ENCODE measurements at regions not wholly inside any gene's neighbourhood (a gene's known extent, or its start where the extent isn't known, plus 50 kb on each side); places are given as distances from the start of the nearest gene placed in this dataset.

DNA sequence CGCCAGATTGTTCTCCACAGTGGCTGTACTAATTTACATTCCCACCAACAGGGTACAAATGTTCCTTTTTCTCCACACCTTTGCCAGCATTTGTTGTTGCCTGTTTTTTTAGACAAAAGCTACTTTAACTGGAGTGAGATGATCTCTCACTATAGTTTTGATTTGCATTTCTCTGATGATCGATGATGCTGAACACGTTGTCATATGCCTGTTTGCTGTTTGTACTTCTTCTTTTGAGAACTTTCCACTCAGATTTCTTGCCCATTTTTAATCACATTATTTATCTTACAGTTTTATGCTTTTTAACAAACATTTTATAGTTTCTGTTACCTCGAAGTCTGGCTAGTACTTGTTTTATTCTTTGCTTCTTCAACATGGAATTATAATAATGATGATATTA lies 643.7 kb upstream of the ALCAM start:
- no peak for DNase-seq

DNA sequence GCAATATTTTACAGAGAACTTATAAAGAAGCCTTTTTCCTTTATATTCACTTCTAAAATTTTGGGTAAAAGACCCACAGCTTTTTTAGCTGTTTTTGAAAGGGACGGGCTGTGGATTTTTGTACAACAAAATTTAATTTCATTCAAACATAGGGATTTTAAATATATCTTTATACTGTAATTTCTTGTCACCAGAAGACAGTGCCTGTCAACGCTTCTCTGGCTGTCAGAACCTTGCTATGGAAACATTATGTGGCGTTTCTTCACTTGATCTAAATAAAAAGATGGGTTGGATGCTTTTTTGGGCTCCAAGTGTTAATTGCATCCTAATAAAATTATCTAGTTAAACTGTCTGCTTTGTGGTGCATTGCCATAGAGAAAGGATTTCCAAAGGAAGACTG lies 635.6 kb upstream of the ALCAM start:
- DNase-seq = no peak

DNA sequence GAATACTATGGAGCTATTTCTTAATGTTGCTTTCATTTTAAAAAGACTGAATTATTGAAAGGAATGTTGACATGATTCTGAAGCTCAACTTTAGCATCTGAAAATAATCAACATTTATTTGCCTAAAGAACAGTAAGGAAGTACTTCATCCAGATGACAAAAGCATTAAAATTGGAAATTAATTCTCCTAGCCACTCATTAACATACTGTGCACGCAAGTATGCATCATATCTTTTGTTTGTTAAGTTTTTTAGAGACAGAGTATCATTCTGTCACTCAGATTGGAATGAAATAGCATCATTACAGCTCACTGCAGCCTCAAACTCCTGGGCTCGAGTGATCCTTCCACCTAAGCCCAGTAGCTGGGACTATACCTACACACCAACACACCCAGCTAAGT lies 632.1 kb upstream of the ALCAM start:
- no peak for DNase-seq

DNA sequence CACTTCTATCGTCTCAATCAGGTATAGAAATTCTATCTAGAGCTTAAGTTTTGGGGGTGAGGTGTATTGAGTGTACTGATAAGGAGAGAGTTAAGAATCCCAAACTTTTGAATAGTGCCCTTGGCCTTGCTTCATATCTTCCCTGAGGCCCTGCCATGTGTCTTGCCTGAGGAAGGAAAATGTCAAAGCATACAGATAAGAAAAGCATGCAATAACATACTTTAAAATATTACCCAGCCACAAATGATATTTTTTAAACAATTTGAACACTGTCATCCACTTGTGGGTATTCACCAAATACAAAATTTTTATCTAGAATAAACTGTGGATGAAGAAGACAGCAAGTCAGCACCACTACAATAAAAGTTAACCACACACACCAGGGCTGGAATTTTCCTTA lies 631.0 kb upstream of the ALCAM start:
- DNase-seq = no peak

DNA sequence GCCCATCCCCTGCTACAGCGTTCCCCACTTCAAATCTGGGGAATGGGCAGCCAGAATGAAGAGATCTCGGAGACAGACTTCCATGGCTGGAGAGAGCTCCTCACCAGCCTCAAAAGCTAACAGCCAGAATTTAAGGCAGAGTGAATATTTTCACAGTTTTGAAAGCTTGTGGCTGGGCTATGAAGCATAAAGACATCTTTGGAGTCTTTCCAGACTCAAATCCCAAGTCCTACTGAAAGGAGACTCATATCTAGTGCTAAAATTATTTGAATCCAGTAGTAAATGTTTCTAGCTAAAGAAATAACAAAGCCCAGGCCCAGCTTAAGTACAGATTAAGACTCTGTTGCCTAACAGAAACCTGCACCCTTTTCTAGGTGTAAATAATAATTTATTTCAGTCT lies 628.4 kb upstream of the ALCAM start:
- DNase-seq = no peak

DNA sequence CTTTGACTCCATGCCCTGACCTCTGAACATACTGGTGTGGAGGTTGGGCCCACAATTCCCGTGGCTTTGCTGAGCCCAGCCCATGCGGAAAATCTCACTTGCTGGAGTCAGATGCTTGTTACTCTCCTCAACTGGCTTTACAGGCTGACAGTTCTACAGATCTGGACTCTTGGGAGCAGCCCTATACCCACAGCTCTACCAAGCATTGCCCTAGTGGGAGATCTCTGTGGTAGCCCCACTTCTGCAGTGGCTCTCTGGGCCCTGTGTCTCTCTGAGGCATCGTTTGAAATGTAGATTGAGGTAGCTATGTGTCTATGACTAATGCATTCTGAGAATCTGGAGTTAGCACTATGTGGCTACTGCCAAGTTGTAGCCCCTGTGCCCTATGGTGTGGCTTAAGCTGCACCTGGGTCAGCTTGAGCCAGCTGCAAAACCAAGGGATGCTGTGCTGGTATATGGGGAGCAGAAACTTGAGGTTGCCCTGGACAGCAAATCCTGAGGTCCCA lies 625.8 kb upstream of the ALCAM start:
- no peak for DNase-seq

DNA sequence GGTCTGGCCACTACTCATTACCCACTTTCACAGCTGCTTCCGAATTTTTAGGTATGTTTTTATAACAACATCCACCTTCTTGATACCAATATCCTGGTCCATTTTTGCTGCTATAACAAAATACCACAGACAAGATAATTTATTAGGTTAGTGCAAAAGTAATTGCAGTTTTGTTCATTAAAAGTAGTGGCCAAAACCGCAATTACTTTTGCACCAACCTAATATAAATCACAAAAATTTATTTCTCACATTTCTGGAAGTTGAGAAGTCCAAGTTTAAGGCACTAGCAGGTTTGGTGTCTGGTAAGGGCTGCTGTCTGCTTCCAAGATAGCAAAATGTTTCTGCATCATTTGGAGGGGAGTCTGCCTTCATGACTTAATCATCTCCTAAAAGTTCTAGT lies 624.7 kb upstream of the ALCAM start:
- no peak for DNase-seq

DNA sequence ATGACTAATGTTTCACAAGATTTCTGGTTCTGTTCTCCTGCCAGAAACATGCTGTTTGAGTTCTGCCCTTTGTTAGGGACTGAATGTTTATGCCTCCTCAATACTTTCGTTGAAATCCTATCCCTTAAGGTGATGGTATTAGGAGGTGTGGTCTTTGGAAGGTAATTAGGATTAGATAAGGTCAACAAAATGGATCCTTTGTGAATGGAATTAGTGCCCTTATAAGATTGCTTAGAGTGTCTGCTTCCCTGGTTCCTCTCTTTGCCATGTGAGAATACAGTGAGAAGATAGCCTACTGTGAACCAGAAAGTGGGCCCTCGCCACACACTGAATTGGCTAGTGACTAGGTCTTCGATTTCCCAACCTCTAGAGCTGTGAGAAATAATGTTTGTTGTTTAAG lies 621.4 kb upstream of the ALCAM start:
- DNase-seq = no peak

DNA sequence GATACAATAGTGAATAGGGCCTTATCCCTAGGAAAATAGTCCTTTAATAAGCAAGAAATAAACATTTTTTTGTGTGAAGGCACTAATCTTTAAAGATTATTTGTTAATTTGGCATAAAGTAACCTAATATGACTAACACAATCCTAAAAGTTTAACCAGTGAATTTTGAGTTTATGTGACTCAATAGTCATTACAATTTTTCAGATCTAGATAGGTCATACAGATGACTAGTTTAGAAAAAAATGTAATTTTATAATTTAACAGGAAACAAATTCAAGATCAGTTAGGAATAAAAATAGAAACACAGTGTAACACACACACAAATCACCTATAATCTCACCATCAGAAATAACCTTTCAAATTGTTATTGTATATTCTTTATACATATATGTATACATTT lies 620.7 kb upstream of the ALCAM start:
- DNase-seq = no peak

DNA sequence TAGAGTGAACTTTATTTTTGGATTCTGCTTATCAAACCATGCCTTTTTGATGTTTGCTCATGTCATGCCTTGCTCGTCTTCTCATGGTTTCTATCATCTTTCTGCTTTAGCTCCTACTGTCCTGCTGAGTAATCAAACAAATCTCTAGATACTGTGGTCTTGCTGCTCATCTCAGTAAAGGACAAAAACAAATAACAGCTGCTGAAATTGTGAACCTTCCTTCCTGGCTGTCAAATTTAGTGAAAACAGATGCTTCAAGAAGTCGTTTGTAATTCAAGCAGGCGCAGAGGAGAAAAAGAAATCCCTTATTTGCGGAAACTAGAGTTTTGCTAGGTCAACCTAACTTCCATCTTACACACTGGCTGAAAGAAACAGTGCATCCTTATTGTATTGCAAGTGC lies 616.1 kb upstream of the ALCAM start:
- no peak for DNase-seq

DNA sequence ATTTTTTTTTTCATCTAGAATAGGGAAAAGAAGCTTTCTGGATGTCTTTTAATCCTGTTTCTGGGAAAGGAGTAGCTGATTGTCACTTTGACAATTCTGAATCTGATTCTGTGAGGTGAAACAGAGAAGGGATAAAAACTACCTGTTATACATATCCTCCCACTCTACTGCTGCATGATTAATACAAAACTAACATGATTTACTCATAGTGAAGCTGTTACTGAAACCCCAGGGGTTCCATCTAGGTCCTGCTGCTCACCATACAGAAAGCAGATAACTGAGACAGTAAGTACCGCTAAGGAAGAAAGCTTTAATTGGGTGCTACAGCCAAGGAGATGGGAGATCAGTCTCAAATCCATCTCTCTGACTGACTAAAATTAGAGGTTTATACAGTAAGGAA lies 610.9 kb upstream of the ALCAM start:
- no peak for DNase-seq

DNA sequence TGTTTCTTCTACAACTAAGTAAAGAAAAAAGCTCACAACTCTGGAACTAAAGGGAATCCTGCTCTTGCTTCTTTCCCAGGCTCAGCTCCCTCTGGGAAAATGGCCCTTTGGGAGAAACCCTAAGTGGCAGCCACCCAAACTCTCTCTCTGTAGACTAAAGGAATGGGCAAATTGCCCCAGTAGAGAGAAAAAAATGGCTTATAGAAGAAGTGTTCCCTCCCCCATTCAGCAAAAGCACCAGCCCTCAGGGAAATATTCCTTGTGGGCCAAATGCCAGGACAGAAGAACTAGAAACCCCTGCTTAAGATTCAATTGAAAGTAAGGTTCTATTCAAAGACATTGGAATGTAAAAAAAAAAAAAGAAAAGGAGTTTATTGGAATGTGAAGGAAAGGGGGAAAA lies 603.7 kb upstream of the ALCAM start:
- DNase-seq = no peak

DNA sequence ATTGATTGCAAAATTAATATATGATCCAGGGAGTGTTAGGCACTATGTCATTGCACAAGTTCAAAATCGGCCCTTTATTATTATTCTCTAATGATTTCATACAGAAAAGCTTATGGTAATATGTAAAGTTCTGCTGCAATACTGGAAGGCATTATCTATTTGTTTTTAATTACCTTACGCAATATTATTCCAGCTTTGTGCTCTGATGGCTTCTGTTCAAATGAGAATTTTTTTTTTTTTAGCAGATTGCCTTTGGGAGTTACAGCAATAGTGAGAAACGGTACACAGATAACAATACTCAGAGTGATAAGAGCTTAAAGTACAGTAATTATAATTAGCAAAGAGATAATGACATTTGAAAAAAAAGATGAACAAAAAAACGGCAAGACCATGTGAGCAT lies 602.2 kb upstream of the ALCAM start:
- no peak for DNase-seq

DNA sequence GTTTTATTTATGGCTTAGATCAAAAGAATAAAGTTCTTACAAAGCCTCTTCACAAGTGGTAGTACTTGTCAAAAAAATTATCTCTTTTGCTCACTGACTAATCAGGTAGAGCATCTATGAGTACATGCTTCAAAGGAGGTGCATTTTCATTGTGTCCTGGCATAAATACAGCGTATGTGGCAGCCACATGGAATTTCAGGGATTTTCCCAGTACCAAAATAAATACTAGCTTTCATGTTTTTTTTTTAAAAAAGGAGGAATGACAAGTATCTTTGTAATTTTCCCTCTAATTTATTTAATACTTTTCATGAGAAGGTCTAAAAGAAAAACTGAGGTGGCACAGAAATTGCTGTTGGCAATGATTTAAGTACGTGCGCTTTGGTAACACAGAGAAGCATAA lies 597.8 kb upstream of the ALCAM start:
- DNase-seq = no peak

DNA sequence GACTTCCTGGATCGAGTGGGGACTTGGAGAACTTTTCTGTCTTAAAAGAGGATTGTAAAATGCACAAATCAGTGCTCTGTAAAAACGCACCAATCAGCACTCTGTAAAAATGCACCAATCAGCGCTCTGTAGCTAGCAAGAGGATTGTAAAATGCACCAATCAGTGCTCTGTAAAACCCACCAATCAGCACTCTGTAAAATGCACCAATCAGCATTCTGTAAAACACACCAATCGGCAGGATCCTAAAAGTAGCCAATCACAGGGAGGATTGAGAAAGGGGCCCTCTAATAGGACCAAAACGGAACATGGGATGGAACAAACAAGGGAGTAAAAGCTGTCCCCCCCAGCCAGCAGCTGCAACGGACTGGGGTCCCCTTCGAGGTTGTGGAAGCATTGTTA lies 587.4 kb upstream of the ALCAM start:
- DNase-seq = no peak

DNA sequence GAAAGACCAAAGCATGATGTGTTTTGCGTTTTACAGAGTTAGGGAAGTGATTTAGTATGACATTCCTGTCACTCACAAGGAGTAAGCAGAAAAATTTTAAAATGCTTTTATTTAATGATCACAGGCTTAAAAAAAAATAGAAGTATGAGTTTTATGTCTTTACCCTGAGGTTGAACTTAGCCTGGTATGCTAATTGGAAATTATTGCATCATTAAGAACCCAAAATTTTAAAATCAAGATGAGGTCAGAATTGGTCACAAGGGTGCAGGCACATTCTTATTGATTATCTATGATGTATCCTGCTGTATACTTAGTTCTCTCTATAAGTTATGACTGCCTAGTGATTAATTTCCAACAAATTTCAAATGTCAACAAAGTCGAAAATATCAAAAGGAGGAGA lies 585.6 kb upstream of the ALCAM start:
- DNase-seq = no peak

DNA sequence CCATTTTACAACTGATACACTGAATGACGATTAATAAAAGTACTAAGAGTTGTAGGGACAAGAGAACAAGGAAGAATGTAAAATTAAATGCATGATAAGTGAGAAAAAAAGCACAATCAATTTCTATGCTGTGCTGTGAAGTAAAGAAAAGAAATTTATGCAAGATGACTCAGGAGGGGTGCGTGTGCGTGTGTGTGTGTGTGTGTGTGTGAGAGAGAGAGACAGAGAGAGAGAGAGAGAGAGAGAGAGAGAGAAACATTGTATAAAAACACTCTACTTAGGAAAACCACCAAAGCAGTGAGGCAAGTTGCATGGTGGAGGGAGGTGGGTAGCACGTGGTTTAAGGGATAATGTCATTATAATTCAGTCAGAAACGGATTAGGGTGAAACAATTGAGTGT lies 580.8 kb upstream of the ALCAM start:
- no peak for DNase-seq

DNA sequence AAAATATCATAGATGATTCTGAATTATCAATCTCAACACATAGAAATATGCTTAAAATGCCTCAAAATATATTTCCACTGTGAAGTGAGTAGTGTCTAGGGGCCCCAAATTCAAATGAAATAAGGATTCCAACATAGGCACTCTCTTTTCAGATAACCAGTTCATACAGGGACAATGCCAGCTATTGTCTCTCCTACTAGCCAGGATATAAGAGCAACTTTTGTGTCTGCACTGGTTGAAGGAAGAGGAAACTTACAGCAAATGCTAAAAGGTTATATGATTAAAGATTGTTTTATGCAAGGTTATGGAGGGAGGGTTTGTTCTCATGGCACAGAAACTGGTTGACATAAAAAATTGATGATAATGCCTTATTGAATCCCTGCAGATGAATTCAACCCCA lies 579.4 kb upstream of the ALCAM start:
- DNase-seq = no peak

DNA sequence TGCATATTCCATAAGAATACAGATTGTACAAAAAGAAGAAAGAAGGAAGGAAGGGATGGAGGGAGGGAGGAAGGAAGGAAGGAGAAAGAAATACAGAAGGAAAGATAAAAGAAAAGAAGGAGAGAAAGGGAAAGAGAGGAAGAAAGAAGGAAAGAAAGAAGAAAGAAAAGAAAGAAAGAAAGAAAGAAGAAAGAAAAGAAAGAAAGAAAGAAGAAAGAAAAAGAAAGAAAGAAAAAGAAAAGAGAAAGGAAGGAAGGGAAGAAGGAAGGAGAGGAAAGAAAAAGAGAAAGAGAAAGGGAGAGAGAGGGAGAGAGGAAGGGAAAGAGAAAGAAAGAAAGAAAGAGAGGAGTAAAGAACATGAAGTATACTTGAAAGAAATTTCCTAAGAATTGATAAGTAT lies 577.9 kb upstream of the ALCAM start:
- DNase-seq = no peak

DNA sequence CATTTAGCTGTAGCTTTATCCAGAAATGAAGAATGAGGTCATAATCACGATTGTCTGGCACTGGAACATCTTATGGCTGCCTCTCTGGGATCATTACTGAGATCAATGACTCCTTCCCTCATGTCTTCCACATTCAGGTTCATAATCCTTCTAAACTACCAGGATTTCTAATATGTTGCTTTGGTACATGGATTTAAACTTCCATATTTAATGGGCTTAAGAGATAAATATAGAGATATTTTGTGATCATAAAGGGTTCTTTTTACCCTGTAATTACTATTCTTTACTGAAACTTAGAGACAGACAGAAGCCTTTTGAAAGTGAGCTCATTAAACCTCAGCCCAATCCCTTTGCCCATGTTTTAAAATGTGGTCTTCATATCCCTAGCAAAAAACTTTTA lies 575.4 kb upstream of the ALCAM start:
- DNase-seq = no peak

DNA sequence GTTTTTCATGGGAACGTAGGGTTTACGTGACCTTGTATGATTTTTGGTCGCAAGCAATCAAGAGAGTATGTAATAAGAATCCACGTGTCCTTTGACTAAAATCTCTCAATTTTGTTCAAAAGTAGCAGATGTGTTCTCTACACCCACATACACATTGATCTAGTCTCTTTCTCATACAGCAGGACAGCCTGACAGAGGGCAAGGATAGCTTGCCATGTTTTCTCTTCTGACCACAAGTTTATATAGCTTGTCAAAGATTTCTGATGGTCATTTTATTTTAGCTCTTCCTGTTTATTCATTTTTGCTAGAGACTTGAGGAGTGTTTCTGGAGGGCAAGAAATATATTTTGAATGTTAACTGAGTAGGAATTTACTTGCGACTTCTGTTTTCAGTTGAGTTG lies 570.2 kb upstream of the ALCAM start:
- DNase-seq = no peak

DNA sequence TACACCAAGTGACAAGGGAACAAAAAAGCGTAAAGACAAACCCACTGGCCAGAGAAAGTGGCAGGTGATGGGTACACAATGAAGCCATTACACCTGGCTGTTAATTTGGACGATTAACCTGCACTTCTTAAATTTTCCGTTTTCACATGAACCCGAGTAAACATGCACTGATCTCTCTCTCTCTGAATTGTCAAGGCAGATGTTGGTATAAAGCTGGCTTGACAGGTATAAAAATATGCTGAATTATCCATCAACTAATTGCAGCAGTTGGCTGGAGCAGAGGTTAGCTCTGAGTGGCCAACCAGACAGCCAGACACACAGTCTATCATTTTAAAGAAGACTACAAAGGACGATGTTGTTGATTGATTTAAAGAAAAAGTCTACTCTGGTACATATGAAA lies 561.7 kb upstream of the ALCAM start:
- DNase-seq = no peak

DNA sequence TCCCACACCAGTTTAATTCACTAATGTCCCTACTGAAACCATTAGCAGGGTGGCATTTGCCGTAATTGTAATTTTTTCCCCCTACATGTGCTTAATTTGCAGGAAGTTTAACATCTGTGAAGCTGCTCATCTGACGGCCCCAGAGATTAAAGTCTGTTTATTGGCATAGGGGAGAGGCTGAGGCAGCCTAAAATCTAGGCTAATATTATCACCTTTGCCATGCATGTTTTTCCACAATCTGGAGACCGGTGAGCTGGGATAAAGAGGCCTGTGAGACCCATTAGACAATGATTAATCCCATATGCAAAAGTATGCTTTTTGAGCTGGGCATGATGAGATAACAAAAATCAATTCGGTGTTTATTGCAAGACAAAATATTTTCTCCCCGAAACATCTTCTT lies 561.2 kb upstream of the ALCAM start:
- no peak for DNase-seq

DNA sequence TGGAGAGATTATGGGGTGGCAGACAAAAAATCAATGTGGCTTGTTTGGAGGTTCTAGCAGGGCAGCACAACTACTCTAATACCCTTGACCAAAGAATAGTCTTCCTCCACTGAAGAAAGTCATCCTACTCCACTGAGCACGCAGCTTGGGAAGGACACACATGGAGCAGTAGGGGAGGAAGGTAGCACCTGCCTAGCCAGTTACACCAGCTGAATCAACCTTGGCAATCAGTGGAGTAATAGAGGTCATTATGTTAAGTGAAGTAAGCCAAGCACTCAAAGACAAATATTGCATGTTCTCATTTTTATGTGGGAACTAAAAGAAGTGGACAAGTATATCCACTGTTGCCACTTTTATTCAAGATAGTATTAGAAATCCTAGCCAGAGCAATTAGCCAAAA lies 555.8 kb upstream of the ALCAM start:
- no peak for DNase-seq

DNA sequence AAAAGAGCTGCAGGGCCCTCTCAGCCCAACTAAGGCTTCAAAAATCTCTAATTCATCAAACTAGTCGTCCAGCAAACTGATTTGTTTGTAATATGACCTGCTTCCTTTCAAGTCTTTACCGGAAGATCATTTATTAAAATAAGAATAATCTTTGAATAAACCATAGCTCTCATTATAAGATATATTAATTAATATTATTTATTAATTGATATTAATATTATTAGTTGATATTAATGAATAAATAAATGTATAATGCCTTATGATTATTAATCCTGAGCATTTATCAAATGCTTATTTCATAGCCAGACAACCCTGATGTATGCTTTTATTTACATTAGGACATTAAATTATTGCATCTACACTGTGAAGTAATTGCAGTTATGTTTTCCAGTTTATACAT lies 550.7 kb upstream of the ALCAM start:
- no peak for DNase-seq

DNA sequence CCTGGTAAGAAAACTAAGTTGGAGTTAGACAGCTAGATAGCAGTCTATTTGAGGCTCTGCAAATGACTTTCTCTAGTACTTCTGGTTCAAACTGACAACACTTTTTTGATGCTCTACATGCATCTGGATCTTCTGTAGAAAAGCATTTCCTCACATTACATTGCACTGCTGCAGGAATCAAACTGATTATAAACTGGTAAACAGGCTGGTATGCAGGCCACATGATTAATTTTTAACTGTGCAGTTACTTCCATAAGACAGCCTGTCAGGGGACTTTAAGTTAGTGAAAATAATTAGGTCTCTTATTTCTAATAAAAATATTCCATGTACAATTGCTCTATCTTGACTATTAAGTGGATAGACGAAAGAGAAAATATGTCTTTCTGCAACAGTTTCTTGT lies 550.0 kb upstream of the ALCAM start:
- no peak for DNase-seq
